ENCODE measurements at regions not wholly inside any gene's neighbourhood (a gene's known extent, or its start where the extent isn't known, plus 50 kb on each side); places are given as distances from the start of the nearest gene placed in this dataset.

DNA sequence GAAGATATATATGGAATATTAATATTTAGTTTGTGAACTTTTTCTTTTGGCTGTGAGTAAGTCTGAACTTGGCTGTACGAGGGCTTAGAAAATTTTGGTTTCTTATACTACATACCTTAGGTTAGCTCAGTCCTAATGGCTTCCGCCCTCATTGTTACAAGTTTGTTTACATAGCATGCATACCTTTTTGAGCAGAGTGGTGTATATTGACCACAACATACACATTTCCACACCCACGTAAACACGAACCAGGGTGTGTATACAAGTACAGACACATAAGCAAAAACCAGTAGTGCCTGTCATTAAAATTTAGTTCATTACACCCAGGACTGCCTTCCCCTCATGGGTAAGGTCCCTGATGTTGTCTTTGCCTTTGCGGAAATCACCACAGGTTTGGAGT is 230.2 kb upstream of the RGS6 start:
- TF ChIP-seq, protein P1, sequence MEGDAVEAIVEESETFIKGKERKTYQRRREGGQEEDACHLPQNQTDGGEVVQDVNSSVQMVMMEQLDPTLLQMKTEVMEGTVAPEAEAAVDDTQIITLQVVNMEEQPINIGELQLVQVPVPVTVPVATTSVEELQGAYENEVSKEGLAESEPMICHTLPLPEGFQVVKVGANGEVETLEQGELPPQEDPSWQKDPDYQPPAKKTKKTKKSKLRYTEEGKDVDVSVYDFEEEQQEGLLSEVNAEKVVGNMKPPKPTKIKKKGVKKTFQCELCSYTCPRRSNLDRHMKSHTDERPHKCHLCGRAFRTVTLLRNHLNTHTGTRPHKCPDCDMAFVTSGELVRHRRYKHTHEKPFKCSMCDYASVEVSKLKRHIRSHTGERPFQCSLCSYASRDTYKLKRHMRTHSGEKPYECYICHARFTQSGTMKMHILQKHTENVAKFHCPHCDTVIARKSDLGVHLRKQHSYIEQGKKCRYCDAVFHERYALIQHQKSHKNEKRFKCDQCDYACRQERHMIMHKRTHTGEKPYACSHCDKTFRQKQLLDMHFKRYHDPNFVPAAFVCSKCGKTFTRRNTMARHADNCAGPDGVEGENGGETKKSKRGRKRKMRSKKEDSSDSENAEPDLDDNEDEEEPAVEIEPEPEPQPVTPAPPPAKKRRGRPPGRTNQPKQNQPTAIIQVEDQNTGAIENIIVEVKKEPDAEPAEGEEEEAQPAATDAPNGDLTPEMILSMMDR (conservative IDR thresholded peaks at IDR 0.05) = no peak
- no peak overlapping the region for H3K27ac ChIP-seq

DNA sequence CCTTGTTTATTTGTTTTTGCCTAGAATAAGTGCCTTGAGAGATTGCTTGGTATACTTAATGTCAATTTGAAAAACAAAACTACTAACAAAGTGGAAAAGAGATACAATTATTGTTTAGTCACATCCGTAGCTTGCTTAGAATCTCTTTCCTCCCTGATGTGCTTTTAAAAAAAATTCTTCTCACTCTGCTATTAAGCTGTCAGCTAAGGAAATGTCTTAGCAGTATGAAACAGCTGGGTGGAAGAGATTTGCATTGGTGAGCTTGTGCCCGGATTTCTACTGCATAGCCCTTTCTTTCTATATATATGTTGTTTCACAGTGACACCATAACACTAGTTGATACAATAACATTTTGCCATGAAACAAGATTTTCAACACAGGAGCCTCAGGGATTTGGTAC is 229.4 kb upstream of the RGS6 start:
- TF ChIP-seq, protein P1 (conservative IDR thresholded peaks at IDR 0.05) = no peak
- H3K27ac ChIP-seq = no peak overlapping the region

DNA sequence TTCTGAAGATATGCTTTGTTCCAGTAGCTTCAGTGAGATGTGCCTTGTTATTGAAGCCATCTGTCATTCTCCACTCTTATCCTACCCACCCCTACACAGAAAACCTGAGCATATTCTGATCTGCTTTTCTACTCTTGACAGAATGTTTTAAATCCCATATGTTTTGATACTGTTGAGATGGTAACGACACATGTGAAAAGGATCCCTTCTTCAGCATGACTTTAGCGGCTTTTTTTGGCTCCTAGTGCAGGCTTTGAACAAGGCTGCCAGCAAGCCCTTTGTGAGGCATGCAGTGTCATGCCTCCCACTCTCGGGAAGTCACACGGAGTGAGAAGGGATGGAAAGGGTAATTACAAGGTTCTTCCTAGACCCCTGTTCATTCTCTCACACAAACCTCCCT is 228.8 kb upstream of the RGS6 start:
- TF ChIP-seq, protein P1 (conservative IDR thresholded peaks at IDR 0.05) = no peak
- no peak overlapping the region for H3K27ac ChIP-seq

DNA sequence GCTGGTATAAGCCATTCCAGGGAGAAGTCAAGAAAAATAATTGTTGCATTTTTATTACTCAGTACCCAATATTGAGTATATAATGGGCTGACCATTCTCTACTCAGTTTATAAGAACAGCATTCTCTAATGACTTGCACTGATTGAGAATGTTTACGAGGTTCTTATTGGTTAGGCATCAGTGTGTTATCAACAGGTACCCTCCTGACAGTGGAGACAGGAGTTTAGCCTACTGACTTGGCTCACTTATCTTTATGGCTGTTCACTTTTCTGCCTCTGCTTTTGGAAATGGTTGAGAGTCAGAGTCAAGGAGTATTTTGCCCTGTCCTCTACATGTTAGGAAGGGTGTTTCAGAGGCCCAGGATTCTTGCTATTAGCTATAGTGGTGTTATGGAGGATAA is 228.0 kb upstream of the RGS6 start:
- TF ChIP-seq, protein P1 (conservative IDR thresholded peaks at IDR 0.05) = no peak
- H3K27ac ChIP-seq = no peak overlapping the region

DNA sequence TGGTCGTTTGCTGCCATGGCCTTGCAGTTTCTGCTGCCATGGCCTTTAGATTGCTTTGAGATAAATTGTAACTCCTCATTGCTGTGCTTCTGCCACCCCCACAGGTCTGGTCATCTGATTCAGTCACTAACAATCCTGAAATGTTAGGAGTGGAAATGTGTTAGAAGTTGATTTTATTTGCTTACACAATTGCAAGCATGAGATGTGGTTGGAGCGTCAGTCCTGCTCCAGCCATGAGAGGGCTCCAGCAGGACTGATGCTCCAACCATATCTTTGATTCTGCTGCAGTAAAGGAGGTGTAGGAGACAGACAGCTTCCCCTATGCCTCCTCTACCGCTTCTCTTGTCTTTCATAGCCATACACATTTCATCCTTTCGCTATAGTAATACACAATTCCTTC is 226.8 kb upstream of the RGS6 start:
- TF ChIP-seq, protein P1 (conservative IDR thresholded peaks at IDR 0.05) = peak; percentile 45; the same call in 1 of the 2 replicates
- H3K27ac ChIP-seq = no peak overlapping the region

DNA sequence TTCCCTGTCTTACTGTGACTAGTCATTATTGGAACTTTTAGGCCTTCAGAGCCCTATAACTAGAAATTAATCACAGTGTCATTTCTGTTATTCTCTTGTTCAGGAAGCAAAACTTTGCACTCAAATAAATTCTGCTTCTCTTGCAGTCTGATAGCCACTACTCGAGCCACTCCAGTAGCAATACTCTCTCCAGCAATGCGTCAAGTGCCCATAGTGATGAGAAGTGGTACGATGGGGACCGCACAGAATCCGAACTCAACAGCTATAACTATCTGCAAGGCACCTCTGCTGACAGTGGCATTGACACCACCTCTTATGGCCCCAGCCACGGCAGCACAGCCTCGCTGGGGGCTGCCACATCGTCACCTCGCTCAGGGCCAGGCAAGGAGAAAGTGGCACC is 223.2 kb upstream of the RGS6 start:
- H3K27ac ChIP-seq = no peak overlapping the region
- TF ChIP-seq, protein P1 (conservative IDR thresholded peaks at IDR 0.05) = no peak

DNA sequence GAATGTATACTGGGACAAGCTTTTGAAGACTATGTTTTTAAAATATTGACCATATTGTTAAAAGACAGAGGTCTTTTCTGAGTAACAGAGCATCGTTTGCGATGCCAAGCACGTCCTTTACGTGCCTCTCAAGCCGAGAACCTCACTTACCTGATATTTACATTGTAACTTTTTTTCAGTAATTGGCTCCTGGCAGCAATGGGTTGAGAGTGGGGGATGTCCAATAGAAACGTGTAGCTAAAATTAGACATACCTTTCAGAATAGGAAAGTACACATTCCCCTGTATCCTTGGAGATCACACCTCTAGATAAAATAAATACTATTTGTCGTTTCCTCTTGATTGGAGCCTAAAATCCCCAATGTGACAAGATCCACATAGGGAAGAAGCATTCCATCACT is 222.2 kb upstream of the RGS6 start:
- no peak overlapping the region for H3K27ac ChIP-seq
- TF ChIP-seq, protein P1 (conservative IDR thresholded peaks at IDR 0.05) = no peak

DNA sequence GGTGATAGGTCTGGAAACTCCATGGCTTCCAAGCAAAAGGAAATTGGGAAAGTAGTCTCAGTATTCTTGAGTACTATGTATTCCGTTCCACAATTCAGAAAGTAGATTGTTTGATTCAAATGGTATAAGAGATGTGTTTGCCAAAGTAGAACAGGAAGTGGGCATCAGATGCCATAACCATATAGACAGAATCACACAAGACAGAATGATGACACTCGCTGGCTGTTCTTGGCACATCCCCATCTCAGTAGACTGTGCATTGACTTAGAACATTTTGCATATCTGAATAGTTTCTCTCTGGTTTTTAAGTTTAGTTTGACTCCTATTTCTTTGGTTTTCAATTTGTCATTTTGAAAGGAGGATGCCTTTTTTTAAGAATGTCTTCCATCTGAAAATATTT is 221.1 kb upstream of the RGS6 start:
- H3K27ac ChIP-seq = no peak overlapping the region
- TF ChIP-seq, protein P1 (conservative IDR thresholded peaks at IDR 0.05) = no peak
